GM12891 (cell line): ENCODE measurements at regions not wholly inside any gene's neighbourhood (a gene's known extent, or its start where the extent isn't known, plus 50 kb on each side); places are given as distances from the start of the nearest gene placed in this dataset.

ENCODE experiments used
- POLR2A ChIP-seq: IDR thresholded peaks from 2 replicates; pipeline ENCODE4 v1.6.1; 2011; ENCODE audit warnings: low read depth, low read length, control low read depth
- POLR2AphosphoS5 ChIP-seq: IDR thresholded peaks from 2 replicates; pipeline ENCODE4 v1.6.1; 2011; ENCODE audit warnings: low read depth, low read length, control low read depth

DNA sequence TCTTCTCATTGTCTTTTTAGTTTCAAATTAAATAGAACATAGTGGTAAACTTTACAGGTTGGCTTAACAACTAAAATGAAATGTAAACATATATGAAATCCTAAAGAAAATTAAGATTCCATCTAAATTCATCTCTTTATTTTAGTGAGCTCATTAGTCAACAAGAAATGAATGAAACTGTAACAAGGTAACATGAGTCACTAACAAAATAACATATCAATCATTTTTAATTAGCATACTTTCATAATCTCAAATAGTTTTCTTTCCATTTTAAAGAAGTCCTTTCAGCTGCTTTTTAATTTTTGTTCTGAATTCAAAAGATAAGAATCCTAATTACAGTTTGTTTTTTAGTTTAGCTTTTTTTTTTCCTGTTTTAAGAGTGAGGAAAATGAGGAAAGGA is 688.6 kb upstream of the TENM4 start:
- TF ChIP-seq POLR2A (no peak), POLR2AphosphoS5 (no peak)
